OCI-LY1 (cell line): ENCODE measurements at regions not wholly inside any gene's neighbourhood (a gene's known extent, or its start where the extent isn't known, plus 50 kb on each side); places are given as distances from the start of the nearest gene placed in this dataset.

Experiments
- H2AFZ ChIP-seq: fragments of 200-600 bp; sonication (generic), shearing (Covaris generic); 2 replicates; pipeline ENCODE4 v1.6.0; 2014; ENCODE audit warnings: antibody characterized with exemption, mild to moderate bottlenecking, low read length
- H3F3A ChIP-seq: fragments of 200-600 bp; sonication (generic), shearing (Covaris generic); 2 replicates; pipeline ENCODE4 v1.6.0; 2014; ENCODE audit warnings: mild to moderate bottlenecking, antibody characterized with exemption, low read length, moderate library complexity; ENCODE audit not compliant: insufficient read depth
- H3K27ac ChIP-seq: fragments of 200-600 bp; sonication (generic); 2 replicates; pipeline ENCODE4 v1.5.1; 2014; ENCODE audit warnings: low read length, mixed run types, mild to moderate bottlenecking, low read depth; ENCODE audit not compliant: poor library complexity, severe bottlenecking
- H3K27me3 ChIP-seq: fragments of 200-600 bp; sonication (generic); 2 replicates; pipeline ENCODE4 v1.6.0; 2014; ENCODE audit warnings: antibody characterized with exemption, mild to moderate bottlenecking, low read length, moderate library complexity; ENCODE audit not compliant: insufficient read depth
- H3K36me3 ChIP-seq: fragments of 200-600 bp; sonication (generic); 2 replicates; pipeline ENCODE4 v1.6.1; 2014; ENCODE audit warnings: mild to moderate bottlenecking, antibody characterized with exemption, low read length, moderate library complexity, mixed read lengths; ENCODE audit not compliant: insufficient read depth
- H3K4me1 ChIP-seq: fragments of 200-600 bp; sonication (generic); 2 replicates; pipeline ENCODE4 v1.5.1; 2014; ENCODE audit warnings: mild to moderate bottlenecking, low read length, moderate library complexity; ENCODE audit not compliant: insufficient read depth, severe bottlenecking
- H3K4me2 ChIP-seq: fragments of 200-600 bp; sonication (generic), shearing (Covaris generic); 2 replicates; pipeline ENCODE4 v1.6.1; 2014; ENCODE audit warnings: low read length
- H3K4me3 ChIP-seq: fragments of 200-600 bp; sonication (generic); 2 replicates; pipeline ENCODE4 v1.5.1; 2014; ENCODE audit warnings: low read length, low read depth, mild to moderate bottlenecking, mixed read lengths; ENCODE audit not compliant: poor library complexity, severe bottlenecking
- H3K79me2 ChIP-seq: fragments of 200-600 bp; shearing (Covaris generic); 2 replicates; pipeline ENCODE4 v1.6.1; 2016; ENCODE audit warnings: mixed run types, low read length, mixed read lengths; ENCODE audit not compliant: insufficient read depth
- H3K9ac ChIP-seq: fragments of 200-600 bp; sonication (generic), shearing (Covaris generic); 2 replicates; pipeline ENCODE4 v1.6.1; 2014; ENCODE audit warnings: mild to moderate bottlenecking, low read length, mixed read lengths
- H3K9me2 ChIP-seq: fragments of 200-600 bp; sonication (generic), shearing (Covaris generic); 2 replicates; pipeline ENCODE4 v1.6.1; 2014; ENCODE audit warnings: low read depth, mild to moderate bottlenecking, low read length, mixed read lengths
- H3K9me3 ChIP-seq: fragments of 200-600 bp; shearing (Covaris generic); 2 replicates; pipeline ENCODE4 v1.6.1; 2014; ENCODE audit warnings: low read length, mixed read lengths
- H4K20me1 ChIP-seq: fragments of 200-600 bp; sonication (generic), shearing (Covaris generic); 2 replicates; pipeline ENCODE4 v1.6.0; 2016; ENCODE audit warnings: mild to moderate bottlenecking, low read length; ENCODE audit not compliant: insufficient read depth
- CTCF ChIP-seq: fragments of 200-600 bp; sonication (generic), shearing (Covaris generic); IDR thresholded peaks from 2 replicates; pipeline ENCODE4 v1.5.1; 2017; ENCODE audit warnings: mild to moderate bottlenecking, antibody characterized with exemption, low read length, moderate library complexity, mixed read lengths
- EZH2 ChIP-seq: fragments of 200-600 bp; sonication (generic), shearing (Covaris generic); IDR thresholded peaks from 2 replicates; pipeline ENCODE4 v1.8.0; 2017; ENCODE audit warnings: borderline replicate concordance, mixed run types, mild to moderate bottlenecking, antibody characterized with exemption, low read length, moderate library complexity, mixed read lengths

GRCh38 chr17:79299349-79299748 lies 224.7 kb downstream of the ENGASE start:
- Histone ChIP-seq H3K27me3 (0 out of 2 replicates have a peak, but pooled peaks cover 2% of the 10 kb centered on the region), H3K4me2 (no peak overlapping the region), H3K4me3 (no peak overlapping the region)

GRCh38 chr17:79298799-79299198 lies 224.2 kb downstream of the ENGASE start:
- Histone ChIP-seq H3F3A (no peaks in the 10 kb centered on the region), H3K27ac (no peak overlapping the region), H4K20me1 (no peaks in the 10 kb centered on the region), H3K4me3 (no peak overlapping the region), H3K9me2 (no peaks in the 10 kb centered on the region), H3K4me2 (no peak overlapping the region), H2AFZ (no peak overlapping the region), H3K9me3 (no peaks in the 10 kb centered on the region), H3K9ac (no peak overlapping the region), H3K36me3 (no peaks in the 10 kb centered on the region), H3K27me3 (0 out of 2 replicates have a peak, but pooled peaks cover 2% of the 10 kb centered on the region), H3K4me1 (peaks cover 1% of the 10 kb centered on the region), H3K79me2 (no peaks in the 10 kb centered on the region)
- TF ChIP-seq EZH2 (no peak), CTCF (no peak)

More at GRCh38 chr17:79299349-79299748, 224.7 kb downstream of the ENGASE start:
- Histone ChIP-seq H4K20me1 (no peaks in the 10 kb centered on the region), H3F3A (no peaks in the 10 kb centered on the region), H3K36me3 (no peaks in the 10 kb centered on the region), H3K9ac (no peak overlapping the region), H3K9me2 (no peaks in the 10 kb centered on the region), H3K27ac (no peak overlapping the region), H2AFZ (no peak overlapping the region), H3K79me2 (no peaks in the 10 kb centered on the region), H3K9me3 (no peaks in the 10 kb centered on the region), H3K4me1 (peaks cover 5% of the 10 kb centered on the region)
- TF ChIP-seq CTCF, result peak; percentile 30
- no peak for TF ChIP-seq EZH2

- Histone ChIP-seq H3K9ac (no peak overlapping the region), H3K9me2 (no peaks in the 10 kb centered on the region), H3K27ac (no peak overlapping the region), H3K4me2 (no peak overlapping the region), H3K4me1 (no peaks in the 10 kb centered on the region), H3F3A (no peaks in the 10 kb centered on the region), H2AFZ (no peak overlapping the region), H3K27me3 (0 out of 2 replicates have a peak, but pooled peaks cover 2% of the 10 kb centered on the region), H3K79me2 (no peaks in the 10 kb centered on the region), H3K4me3 (no peak overlapping the region), H4K20me1 (no peaks in the 10 kb centered on the region), H3K9me3 (no peaks in the 10 kb centered on the region), H3K36me3 (no peaks in the 10 kb centered on the region)
- TF ChIP-seq EZH2 (no peak), CTCF (no peak)
Measured at GRCh38 chr17:79296243-79296642, 221.6 kb downstream of the ENGASE start.
